GM19035 (cell line): ENCODE measurements at regions not wholly inside any gene's neighbourhood (a gene's known extent, or its start where the extent isn't known, plus 50 kb on each side); places are given as distances from the start of the nearest gene placed in this dataset.

Experiments used
- ATAC-seq: cut with Tn5 transposase; IDR thresholded peaks from one replicate; pipeline ENCODE4 v1.9.1; 2021; ENCODE audit not compliant: unreplicated experiment

DNA sequence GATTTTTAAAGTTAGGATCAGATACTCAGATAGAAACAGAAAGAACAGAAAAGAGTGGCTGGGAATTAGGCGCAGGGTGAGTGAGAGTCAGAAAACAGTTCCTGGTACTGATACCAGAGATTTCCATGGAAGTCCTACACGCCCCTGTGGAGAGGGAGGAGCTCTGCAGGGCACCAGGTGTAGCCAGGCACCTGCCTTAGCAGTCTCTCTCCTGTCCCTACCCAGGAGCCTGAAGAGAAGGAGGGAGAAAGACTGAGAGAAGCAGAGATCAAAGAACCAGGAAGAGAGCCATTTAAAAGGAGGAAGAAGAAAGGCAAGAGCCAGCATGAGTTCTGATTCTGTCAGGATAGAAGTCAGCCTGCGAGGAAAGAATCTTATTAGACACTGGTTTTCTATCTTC, 65.0 kb downstream of the CBLN1 start:
- no peak for ATAC-seq

DNA sequence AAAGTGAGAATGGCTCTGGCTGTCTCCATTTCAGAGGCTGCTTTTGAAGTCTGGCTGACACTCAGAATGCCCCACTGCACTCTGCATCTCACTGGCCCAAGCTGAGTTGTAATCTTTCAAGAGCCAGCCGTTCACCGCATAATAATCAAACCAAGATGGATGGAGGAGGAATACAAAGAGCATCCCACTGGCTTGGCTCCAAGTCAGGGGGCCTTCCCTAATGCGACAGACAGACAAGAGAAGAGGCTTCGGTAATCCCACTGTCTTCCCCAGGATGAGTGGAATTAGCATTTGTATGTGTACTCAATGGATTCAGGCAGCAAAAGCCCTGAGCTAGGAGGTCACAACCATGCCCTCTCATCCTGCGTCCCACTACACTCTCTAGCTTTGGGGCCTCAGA, 68.0 kb downstream of the CBLN1 start:
- no peak for ATAC-seq

DNA sequence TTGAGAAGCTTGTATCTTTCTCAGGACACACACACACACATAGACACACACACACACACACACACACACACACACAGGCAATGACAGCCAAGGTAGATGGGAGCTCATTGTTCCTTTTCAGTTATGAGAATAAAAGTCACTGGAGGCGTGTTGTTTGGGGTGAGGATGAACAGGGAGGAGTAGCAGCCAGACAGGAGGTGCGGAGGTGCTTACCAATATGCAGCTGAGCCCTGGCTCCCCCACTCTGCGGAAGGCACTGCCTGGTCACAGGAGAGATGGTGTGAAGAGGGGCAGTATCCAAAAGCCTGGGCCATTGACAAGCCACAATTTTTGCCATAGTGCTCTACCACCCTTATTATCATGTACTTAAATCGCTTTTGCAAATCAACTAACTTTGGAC, 77.4 kb downstream of the CBLN1 start:
- no peak for ATAC-seq

DNA sequence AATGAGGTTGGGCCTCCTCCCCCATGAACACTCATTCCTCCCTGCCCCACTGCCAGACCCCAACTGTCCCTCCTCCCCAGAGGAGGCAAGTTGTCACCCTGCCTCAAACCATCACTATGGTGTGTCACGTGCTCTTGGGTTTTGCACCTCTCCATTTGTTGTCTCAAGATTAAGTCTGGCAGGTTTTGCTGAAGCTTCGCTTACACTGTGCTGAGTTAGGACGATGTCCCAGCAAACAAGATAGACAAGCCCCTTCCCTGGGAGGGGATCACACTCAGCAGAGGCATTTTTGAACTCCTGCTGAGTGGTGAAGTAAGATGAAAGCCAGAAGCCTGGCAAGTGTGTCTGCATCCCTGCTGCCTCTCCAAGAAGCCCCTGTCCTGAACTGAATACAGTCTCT, 78.3 kb downstream of the CBLN1 start:
- ATAC-seq = no peak

DNA sequence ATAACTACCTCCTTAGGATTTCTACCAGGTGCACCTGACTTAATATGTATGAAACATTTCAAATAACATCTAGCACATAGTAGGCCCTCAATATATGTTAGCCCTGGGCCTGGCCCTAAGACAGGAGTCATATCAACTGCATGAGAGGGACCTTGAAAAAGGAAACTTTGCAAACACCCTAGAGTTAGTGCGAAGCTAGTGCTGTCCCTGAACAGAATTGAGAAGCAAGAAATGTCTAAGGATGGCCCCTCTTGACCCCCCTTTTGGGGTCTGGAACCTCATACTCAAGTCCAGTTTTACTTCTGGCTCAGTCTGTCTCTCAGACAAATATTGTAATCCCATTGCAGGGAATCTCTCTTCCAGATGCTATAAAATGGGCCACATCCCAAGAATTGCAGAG, 80.5 kb downstream of the CBLN1 start:
- no peak for ATAC-seq

DNA sequence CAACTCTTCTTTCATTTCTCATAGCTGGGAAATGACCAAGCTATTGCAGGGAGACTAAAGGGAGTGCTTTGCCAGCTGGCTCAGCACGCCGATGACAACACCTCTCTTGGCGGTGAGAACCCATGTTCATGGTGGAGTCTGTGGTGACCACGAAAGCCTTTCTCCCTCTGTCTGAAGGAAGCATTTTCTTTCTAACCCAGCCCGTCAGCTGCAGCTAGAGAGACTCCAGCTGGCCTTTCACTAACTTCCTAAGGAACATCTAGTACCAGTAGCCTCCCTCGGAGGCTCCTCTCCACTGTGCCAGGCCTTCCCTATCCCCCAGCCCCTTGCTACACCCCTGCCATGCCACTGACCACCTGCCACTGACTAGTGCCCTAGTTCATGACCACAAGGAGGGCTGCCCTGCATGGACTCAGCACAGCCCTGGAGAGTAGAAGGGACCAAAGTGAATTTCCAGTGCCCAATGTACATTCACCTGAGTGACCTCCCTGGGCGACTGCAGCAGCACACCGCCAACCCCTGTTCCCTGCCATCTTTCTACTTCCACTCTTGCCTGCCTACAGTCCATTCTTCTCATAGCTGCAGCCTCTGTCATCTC, 81.3 kb downstream of the CBLN1 start:
- ATAC-seq = no peak

DNA sequence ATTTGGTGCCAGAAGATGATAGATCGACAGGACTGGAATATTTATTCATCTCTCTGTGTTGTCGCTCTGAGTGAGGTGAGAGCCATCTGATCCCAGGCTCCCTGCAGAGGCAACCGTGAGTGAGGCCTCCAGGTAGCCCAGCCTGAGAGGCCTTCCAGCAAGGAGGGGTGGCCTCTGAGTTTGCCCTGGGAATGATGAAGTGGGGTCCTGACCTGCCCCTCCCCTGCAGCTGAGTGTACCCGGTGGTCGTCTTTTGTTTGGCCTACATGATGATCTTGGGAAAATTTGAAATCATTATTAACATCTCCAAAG, 86.4 kb downstream of the CBLN1 start:
- no peak for ATAC-seq

DNA sequence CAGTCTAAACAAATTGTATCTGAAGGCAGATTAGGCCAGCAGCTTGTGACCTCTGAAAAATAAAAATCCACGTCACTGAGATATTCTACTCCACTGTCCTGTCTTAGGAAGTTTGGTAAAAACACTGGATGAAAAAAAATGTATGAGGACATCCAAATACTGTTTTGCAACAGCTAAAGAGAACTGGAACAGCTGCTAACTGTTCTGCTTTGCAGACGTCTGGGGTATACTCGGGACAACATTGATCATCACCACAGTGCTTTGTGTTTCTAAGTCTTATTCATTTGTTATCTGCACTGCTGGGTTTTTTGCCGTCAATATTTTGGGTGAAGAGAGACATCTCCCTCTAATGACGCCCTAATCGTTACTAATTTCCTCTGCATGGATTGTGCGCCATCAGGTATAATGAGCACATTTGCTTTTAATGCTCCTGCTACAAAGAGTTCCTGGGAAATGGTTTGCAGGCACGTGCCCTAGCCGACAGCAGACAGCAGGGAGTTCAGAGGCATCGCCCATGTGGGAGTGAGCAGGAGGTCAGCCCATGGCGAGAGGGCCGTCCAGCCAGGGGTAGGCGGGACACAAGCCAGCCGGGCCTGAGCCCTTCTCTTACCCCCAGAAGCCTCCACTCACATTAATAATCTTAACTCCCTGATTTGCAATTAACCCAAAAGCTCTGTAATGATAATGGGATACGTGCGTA, 87.0 kb downstream of the CBLN1 start:
- no peak for ATAC-seq

DNA sequence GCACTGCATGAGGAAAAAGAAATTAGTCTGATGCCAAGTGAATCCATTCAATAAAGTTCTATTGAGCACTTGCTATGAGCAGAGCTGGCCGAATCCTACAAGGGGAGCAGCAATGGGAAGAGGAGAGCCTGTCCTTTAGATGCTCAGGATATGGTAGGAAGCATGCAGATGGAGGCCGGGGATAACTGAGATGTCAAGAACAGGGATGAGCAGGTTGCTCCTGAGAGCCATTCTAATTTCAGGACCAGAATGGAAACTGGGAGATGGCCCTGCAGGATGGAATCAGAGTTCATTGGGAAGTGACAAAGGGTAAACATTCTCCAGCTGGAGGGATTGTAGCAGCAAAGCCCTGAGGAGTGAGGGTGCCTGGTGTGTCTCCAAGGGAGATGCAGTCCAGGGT, 88.0 kb downstream of the CBLN1 start:
- no peak for ATAC-seq

DNA sequence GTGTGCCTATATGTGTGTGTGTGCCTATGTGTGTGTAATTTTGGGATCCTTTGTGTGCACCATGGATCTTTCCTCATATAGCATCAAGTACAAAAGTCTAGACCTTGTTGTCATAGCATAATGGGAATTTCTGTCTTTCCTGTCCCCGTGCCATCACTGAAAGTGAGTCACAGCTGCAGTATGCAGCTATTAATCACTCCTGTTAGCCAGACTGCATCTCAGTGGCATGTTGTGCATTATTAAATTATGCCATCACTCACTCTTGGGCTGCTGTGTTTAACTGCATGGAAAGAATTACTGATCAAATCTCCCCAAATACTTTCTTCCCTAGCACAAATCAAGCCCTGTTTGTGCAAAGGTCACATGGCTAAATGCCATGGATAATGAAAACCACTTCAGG, 92.4 kb downstream of the CBLN1 start:
- ATAC-seq = no peak

DNA sequence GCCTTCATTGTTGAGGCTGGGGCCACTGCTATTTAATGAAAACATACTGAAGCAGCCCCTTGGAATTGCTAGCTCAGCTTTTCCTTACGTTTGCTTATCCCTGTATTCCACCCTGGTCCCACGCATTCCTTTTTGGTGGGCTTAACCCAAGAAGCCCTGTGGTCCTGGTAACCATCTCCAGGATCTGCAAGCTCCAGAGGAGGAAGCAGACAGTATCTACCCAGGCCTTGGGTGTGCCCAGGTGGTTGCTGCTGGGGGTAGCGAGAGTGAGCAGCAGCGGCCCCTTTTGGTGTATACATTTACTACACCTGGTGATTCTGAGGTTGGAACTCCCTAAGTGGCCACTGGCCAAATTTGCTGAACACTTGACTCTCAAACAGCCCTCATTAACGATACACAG, 97.7 kb downstream of the CBLN1 start:
- ATAC-seq = no peak

DNA sequence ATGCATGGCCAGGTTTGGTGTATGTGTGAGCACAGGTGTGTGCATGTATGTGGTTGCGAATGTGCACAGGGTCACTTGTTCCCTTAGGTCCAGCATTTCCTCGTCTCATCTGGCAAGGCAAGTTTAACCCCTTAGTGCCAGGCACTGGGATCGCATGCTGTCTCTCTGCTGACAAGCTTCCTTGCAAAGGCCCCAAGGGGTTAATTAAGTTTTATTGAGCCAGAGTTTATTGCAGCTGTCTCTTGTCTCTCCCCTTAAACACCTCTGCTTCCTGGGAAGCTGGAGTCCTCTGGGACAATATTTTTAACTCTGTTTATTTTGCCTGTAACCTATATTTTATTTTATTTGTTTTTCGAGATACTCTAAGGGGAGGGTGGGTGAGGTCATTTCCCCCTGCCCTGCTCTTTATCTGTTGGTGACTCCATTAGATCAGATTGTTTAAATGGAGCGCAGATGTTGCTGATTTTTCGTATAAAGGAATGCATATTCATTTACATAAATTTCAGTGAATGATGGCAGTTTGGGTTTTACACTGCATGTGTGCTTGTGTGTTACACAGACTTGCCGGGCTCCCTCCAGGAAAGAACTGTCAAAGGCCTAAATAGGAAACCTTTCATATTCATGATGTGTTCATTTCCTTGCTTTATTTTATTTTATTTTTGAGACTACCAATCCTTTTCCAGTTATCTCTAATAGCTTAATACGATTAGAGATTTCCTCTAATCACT, 99.7 kb downstream of the CBLN1 start:
- no peak for ATAC-seq

DNA sequence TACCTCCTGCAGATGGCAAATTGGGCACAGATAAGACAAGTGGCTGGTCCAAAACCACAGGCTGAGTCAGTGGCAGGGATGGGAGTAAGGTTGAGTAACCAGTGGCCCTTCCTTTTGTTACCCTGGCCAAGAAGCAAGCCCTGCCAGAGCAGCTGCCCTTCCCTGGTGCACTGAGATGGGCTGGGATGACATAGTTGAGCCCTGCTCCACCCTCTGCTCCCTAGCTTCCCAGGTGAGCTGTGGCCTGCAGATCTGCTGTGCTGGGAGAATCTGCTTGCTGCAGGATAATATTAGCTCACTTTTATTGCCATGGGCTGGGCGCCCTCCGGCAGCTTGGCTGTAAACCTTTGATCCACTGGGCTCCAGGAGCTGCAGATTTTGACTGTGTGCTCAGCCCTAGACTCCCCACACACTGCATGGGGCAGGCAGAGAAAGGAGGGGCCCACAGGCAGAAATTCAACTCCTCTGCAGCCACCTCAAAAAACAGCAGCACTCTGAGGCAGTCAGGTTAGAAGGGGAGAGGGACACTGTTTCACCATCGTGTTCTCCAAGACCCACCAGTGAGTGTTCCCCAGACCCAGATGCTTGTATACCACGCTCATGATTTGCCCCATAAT, 101.8 kb downstream of the CBLN1 start:
- ATAC-seq = no peak

DNA sequence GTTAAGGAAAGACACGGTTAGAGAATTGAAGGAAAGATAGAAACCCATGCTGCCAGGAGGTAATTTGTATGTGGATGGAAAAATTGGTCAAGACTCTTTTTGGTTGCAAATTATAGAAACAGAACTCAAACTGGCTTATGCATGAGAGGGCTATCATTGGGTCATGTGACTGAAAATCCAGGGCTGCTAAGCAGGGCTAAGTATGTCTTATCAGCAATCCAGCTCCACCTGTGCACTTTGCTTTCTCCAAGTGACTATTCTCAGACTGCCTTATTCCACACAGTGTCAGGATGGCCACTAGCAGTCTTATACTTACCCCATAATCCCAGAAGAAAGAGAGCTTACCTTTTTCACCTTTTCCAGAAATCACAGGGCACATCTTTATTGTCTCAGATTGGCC, 113.5 kb downstream of the CBLN1 start:
- ATAC-seq = no peak

DNA sequence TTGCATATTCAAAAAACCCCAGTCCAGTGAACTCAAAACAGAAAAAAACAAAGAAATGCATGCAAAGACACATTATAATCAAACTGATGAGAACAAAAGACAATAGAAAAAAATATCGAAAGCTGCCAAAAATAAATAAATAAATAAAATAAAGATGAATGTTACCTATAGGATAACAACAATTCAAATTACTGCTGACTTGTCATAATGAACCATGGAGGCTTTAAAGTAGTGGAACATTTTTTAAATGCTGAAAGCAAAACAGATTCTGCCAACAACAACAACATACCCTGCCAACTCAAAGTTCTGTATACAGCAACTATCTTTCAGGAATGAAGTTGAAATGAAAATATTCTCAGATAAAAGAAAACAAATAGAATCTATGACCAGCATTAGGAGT, 116.6 kb downstream of the CBLN1 start:
- ATAC-seq = no peak

DNA sequence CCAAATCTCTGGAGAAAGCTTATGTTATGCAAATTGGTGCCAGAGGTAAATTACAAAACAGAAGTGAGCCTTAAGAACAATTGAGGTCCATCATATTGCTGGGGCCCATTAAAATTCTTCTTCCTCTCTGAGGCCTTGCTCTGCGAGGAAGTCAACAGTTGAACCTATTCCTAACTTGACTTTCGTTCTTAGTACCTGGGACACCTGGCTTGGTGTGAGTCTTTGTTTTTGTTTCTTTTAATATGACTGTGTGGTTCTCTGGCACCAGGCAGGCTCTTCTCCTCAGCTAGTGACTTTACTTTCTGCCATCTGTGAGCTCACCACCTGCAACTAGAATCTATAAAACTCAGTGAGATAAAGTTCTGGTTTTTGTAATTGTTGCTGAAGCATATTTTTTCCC, 120.4 kb downstream of the CBLN1 start:
- ATAC-seq = no peak

DNA sequence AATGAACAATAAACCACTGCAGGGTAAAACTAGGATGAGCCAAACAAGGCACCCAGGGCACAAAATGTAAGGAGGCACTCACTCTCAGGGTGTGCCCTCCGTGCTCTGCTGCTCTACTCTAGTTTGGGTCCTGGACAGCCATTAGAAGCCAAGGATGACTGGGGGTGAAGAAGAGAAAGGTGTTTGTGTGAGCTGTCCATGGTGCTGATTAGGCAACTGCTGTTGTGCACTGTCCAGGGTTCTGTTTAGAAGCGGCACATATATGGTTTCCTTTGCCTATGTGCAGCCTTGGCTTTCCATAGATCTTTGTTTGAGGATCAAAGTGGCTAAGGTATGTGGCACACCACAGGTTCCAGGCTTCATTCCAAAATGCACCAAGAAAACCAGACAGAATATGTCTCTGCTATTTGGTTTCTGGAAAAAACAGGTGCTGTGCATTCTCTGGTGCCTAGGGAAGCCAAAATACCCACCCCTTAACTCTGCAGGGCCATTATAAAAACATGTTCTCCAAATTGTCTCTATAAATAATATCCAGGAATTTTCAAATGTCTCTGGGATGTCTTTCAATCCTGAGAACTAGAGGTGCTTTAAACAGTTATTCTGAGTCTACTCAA, 123.5 kb downstream of the CBLN1 start:
- ATAC-seq = no peak

DNA sequence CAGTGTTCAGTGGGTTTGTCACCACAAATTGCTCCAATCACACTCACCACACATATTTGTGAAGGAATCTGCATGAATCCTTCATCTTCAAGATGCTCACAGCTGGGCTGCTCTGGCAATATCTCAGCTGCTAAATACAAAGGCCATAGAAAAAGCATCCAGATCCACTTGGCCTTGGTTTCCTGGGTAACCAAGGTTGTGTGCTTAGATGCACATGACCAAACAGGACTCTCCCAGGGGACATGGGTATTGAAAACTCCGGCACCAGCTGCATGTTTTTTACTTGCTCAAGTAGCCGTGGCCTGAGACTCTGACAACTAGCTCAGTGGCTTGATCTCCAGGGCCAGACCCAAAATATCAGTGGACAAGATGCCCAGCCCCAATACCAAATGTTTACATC, 131.3 kb downstream of the CBLN1 start:
- ATAC-seq = no peak

DNA sequence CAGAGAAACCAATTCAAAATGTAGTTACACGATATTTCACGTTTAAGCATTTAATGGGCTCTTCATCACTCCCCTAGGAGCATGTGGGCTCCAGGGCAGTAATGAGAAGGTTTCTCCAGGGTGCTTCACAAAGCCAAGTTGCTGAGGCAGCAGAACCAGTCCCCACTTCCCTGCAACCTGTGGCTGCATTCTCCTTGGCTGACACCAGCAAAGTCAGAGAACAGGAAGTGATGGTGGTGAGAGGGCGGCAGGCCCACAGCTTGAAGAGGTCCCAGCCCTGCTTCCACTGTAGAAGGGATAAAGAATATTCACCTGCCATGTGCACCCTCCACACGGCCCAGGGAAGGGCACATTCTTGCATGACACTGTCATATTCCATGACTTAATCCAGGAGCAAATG, 133.2 kb downstream of the CBLN1 start:
- no peak for ATAC-seq

DNA sequence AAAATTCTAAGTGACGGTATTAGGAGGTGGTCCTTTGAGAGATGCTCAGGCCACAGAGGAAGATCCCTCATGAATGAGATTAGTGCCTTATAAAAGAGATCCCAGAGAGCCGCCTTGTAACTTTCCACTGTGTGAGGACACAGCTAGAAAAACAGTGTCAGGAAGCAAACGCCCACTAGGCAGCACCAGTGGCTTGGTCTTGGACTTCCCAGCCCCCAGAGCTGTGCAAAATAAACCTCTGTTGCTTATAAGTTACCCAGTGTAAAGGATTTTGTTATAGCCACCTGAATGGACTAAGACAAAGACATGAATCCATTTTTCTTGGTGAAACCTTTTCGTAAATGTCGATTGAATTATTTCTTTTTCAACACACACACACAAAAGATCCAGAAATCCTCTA, 141.0 kb downstream of the CBLN1 start:
- ATAC-seq = no peak

DNA sequence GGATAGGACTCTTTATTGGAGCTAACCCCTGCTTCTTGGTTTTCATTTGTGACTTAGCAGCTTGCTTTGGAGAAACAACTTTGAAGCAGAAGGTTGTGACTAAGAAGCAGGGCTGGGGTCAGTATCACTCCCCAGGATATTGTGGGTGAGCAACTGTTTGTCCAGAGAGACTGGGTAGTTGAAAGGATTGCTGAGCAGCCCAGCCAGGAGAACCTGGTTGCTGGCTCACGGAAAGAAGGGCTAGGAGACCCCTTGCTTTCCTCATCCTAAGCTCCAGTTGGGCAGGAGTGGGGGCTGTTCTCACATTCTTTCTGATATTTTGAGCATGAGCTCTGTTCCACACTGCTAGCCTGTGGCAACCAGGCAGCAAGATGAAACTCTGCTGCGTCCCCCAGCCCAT, 151.2 kb downstream of the CBLN1 start:
- no peak for ATAC-seq

DNA sequence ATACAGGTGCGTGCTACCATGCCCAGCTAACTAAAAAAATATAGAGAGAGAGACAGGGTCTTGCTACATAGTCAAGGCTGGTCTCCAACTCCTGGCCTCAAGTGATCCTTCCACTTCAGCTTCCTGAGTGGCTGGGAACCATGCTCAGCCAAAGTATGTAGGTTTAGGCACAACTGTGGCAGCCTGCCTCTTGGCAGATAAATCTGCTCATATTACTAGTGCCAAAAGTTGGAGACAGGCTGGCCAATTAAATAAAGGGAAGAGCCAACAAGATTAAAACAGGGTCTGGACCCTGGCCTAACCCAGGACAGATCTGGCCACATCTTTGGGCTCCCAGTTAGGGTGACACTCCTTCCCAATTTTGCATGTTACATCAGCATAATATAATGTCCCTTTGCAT, 151.7 kb downstream of the CBLN1 start:
- ATAC-seq = no peak
